H1 (cell line): ENCODE measurements at regions not wholly inside any gene's neighbourhood (a gene's known extent, or its start where the extent isn't known, plus 50 kb on each side); places are given as distances from the start of the nearest gene placed in this dataset.

Source experiments
- CTCF ChIA-PET: fragments of 300-600 bp; sonication (Branson Sonifier 250); formaldehyde crosslinking; loops from one replicate; lab custom pipeline; 2021; ENCODE audit not compliant: partially characterized antibody; lab: Charles Lee
- POLR2A ChIA-PET: fragments of 300-600 bp; sonication (Branson Sonifier 250); formaldehyde crosslinking; loops from one replicate; lab custom pipeline; 2021; ENCODE audit warnings: inconsistent platforms; ENCODE audit not compliant: partially characterized antibody; lab: Charles Lee
- DNase-seq, 2 experiments: peaks; one replicate each; pipeline versions ENCODE4 v3.0.0 to v3.0.0-alpha.2; 2010 to 2022; ENCODE audit warnings: low spot score in 2 of 2, low read depth in 1 of 2, mixed read lengths in 1 of 2
- FAIRE-seq: peaks from 2 replicates; lab custom pipeline; 2011; peaks lifted over from hg19 to GRCh38; lab: Jason Lieb, UNC
- H2AFZ ChIP-seq: 2 replicates; pipeline ENCODE4 v1.8.1; 2012; ENCODE audit warnings: low read length, inconsistent platforms
- H2AK5ac ChIP-seq: 2 replicates; pipeline ENCODE4 v1.6.1; 2013; ENCODE audit warnings: low read depth, low read length
- H2BK120ac ChIP-seq: replicated peaks from 2 replicates; pipeline ENCODE3; 2013; ENCODE audit warnings: low read depth, low read length, inconsistent platforms
- H2BK12ac ChIP-seq: 2 replicates; pipeline ENCODE4 v1.6.1; 2013; ENCODE audit warnings: low read depth, low read length
- H2BK15ac ChIP-seq: 2 replicates; pipeline ENCODE4 v1.6.1; 2013; ENCODE audit warnings: low read length
- H2BK20ac ChIP-seq: 2 replicates; pipeline ENCODE4 v1.6.1; 2013; ENCODE audit warnings: low read length
- H2BK5ac ChIP-seq: 2 replicates; pipeline ENCODE4 v1.6.1; 2013; ENCODE audit warnings: low read depth, low read length
- H3K14ac ChIP-seq: 2 replicates; pipeline ENCODE4 v1.6.1; 2013; ENCODE audit warnings: inconsistent platforms; ENCODE audit not compliant: insufficient read length
- H3K18ac ChIP-seq: 2 replicates; pipeline ENCODE4 v1.6.1; 2013; ENCODE audit warnings: low read length; ENCODE audit errors: extremely low read depth
- H3K23ac ChIP-seq: 2 replicates; pipeline ENCODE4 v1.6.1; 2013; ENCODE audit warnings: inconsistent platforms; ENCODE audit not compliant: insufficient read length
- H3K23me2 ChIP-seq: 2 replicates; pipeline ENCODE4 v1.6.1; 2013; ENCODE audit warnings: low read depth, low read length
- H3K27ac ChIP-seq: 2 replicates; pipeline ENCODE4 v1.6.1; 2011; ENCODE audit warnings: low read depth, low read length, inconsistent platforms
- H3K27me3 ChIP-seq, 4 experiments: replicated peaks in 1 of 4; 1 replicate in 1 of 4; 2 replicates in 3 of 4; pipeline versions ENCODE4 v1.6.1 to v1.8.1; 2011 to 2013; ENCODE audit warnings: low read length in 3 of 4, mild to moderate bottlenecking in 3 of 4, inconsistent platforms in 2 of 4, mixed read lengths in 2 of 4, moderate library complexity in 1 of 4; ENCODE audit not compliant: control insufficient read depth in 3 of 4, insufficient read depth in 3 of 4; ENCODE audit errors: extremely low read depth in 1 of 4
- H3K36me3 ChIP-seq, 4 experiments: 2 replicates each; pipeline versions ENCODE4 v1.6.1 to v1.8.1; 2011 to 2013; ENCODE audit warnings: mild to moderate bottlenecking in 4 of 4, low read length in 3 of 4, moderate library complexity in 2 of 4, control low read depth in 1 of 4, inconsistent platforms in 1 of 4; ENCODE audit not compliant: insufficient read depth in 4 of 4, control insufficient read depth in 2 of 4
- H3K4ac ChIP-seq: replicated peaks from 2 replicates; pipeline ENCODE3; 2013; ENCODE audit warnings: low read length, low read depth, mixed read lengths, inconsistent platforms; ENCODE audit not compliant: insufficient read length
- H3K4me1 ChIP-seq, 4 experiments: replicated peaks in 1 of 4; 1 replicate in 1 of 4; 2 replicates in 3 of 4; pipeline versions ENCODE4 v1.6.1 to v1.8.1; 2011 to 2013; ENCODE audit warnings: low read length in 3 of 4, inconsistent platforms in 2 of 4, mixed read lengths in 1 of 4; ENCODE audit not compliant: insufficient read depth in 4 of 4, control insufficient read depth in 3 of 4
- H3K4me2 ChIP-seq, 2 experiments: 2 replicates each; pipeline versions ENCODE4 v1.6.1 to v1.8.1; 2011 to 2013; ENCODE audit warnings: low read depth in 2 of 2, low read length in 2 of 2, control low read depth in 1 of 2, inconsistent platforms in 1 of 2, mild to moderate bottlenecking in 1 of 2; ENCODE audit not compliant: insufficient read depth in 1 of 2
- H3K4me3 ChIP-seq, 4 experiments: fragments of 200-600, 300-600 bp in 1 of 4; sonication (generic), shearing (Covaris generic), sonication (Bioruptor Twin) in 1 of 4; 2 replicates each; pipeline versions ENCODE4 v1.5.1 to v1.8.1; 2011 to 2016; ENCODE audit warnings: low read length in 4 of 4, low read depth in 3 of 4, control low read depth in 2 of 4, inconsistent platforms in 2 of 4, mild to moderate bottlenecking in 2 of 4, mixed read lengths in 1 of 4, moderate library complexity in 1 of 4; ENCODE audit not compliant: insufficient read depth in 2 of 4; ENCODE audit errors: extremely low read depth in 1 of 4
- H3K56ac ChIP-seq: replicated peaks from 2 replicates; pipeline ENCODE3; 2013; ENCODE audit warnings: low read depth, mild to moderate bottlenecking, mixed read lengths, low read length, inconsistent platforms; ENCODE audit not compliant: insufficient read length
- H3K79me1 ChIP-seq: 2 replicates; pipeline ENCODE4 v1.6.1; 2013; ENCODE audit warnings: low read depth, low read length, control low read depth
- H3K79me2 ChIP-seq, 2 experiments: 2 replicates each; pipeline versions ENCODE4 v1.6.1 to v1.8.1; 2012 to 2013; ENCODE audit warnings: low read length in 2 of 2, mild to moderate bottlenecking in 2 of 2, inconsistent platforms in 1 of 2; ENCODE audit not compliant: insufficient read depth in 2 of 2, control insufficient read depth in 1 of 2
- H3K9ac ChIP-seq, 4 experiments: replicated peaks in 1 of 4; 1 replicate in 1 of 4; 2 replicates in 3 of 4; pipeline versions ENCODE4 v1.6.1 to v1.8.1; 2011 to 2013; ENCODE audit warnings: low read depth in 3 of 4, low read length in 3 of 4, control low read depth in 2 of 4, mild to moderate bottlenecking in 2 of 4, moderate library complexity in 2 of 4, inconsistent platforms in 1 of 4; ENCODE audit errors: extremely low read depth in 1 of 4
- H3K9me3 ChIP-seq, 2 experiments: 2 replicates each; pipeline versions ENCODE4 v1.6.1 to v1.8.1; 2012 to 2013; ENCODE audit warnings: mild to moderate bottlenecking in 2 of 2, moderate library complexity in 2 of 2, control low read depth in 1 of 2, inconsistent platforms in 1 of 2, low read depth in 1 of 2, low read length in 1 of 2, mixed read lengths in 1 of 2; ENCODE audit not compliant: insufficient read depth in 2 of 2
- H4K20me1 ChIP-seq, 2 experiments: replicated peaks in 1 of 2; 2 replicates each; pipeline versions ENCODE3 to v1.8.1; 2011 to 2013; ENCODE audit warnings: inconsistent platforms in 2 of 2, low read length in 2 of 2, mild to moderate bottlenecking in 1 of 2; ENCODE audit not compliant: insufficient read depth in 2 of 2, control insufficient read depth in 1 of 2
- H4K5ac ChIP-seq: 2 replicates; pipeline ENCODE4 v1.6.1; 2013; ENCODE audit warnings: low read length, low read depth, mixed read lengths, inconsistent platforms; ENCODE audit not compliant: insufficient read length
- H4K8ac ChIP-seq: 2 replicates; pipeline ENCODE4 v1.8.0; 2013; ENCODE audit warnings: mild to moderate bottlenecking, moderate library complexity, low read length, inconsistent platforms; ENCODE audit not compliant: insufficient read depth; ENCODE audit errors: extremely low read depth
- H4K91ac ChIP-seq: replicated peaks from 2 replicates; pipeline ENCODE3; 2013; ENCODE audit warnings: low read length, mixed read lengths, inconsistent platforms; ENCODE audit not compliant: insufficient read length
- RAD21 ChIP-seq, 2 experiments: IDR thresholded peaks in 1 of 2; conservative IDR thresholded peaks in 1 of 2; 2 replicates each; pipeline ENCODE4 v1.6.1; 2011; ENCODE audit warnings: low read depth in 2 of 2, low read length in 2 of 2, improper control_type of control experiment in 1 of 2, inconsistent platforms in 1 of 2, mild to moderate bottlenecking in 1 of 2, moderate library complexity in 1 of 2
- WGBS, 2 experiments: shearing (Covaris generic) in 1 of 2; methylation state at CpG; one replicate each; pipeline versions ENCODE4 v1.1.6 to v1.1.7; 2013 to 2015; ENCODE audit warnings: low lambda C conversion rate in 2 of 2, mixed read lengths in 2 of 2, inconsistent platforms in 1 of 2, low coverage in 1 of 2, missing lambda C conversion rate in 1 of 2; ENCODE audit not compliant: insufficient replicate concordance in 2 of 2, insufficient coverage in 1 of 2, insufficient read length in 1 of 2; ENCODE audit errors: extremely low coverage in 1 of 2, missing lambda C conversion rate in 1 of 2; 5-methylcytosine and 5-hydroxymethylcytosine counted together
- TF ChIP-seq, protein P1 (sequence below), 3 experiments: IDR thresholded peaks; 1 replicate in 2 of 3; 2 replicates in 1 of 3; pipeline versions ENCODE4 v1.5.1 to v1.6.1; 2011; ENCODE audit warnings: low read length in 3 of 3, mild to moderate bottlenecking in 3 of 3, inconsistent platforms in 2 of 3, low read depth in 1 of 3, moderate library complexity in 1 of 3; ENCODE audit not compliant: insufficient read depth in 1 of 3; ENCODE audit errors: control extremely low read depth in 1 of 3

DNA sequence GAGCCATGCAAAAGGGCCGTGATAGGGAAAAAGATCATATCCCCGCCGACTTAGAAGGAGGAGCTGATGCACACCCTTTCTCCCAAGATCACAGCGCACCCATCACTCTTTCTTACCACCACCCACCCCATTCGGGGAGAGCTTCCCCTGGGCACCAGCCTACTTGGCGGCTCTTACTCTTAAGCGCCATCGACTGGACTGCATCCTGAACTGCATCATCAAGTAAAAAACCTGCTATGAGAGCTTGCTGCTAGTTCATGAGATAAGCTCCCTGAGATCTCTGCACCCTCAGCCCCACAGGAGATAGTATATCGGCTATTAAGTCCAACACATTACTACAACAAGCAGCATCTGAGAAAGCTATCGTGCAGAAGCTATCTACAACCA, 125.1 kb downstream of the BARHL2 start:
- no peak overlapping the region for H3K56ac ChIP-seq
- ChIA-PET CTCF (interaction anchor here (0.6 to 1.9 kb wide), 45 partner anchors 9 to 606 kb away, joined by 3 to 22 read pairs (median 4); no protein-coding TSS in a partner anchor), POLR2A (no interaction called here)
- H4K8ac ChIP-seq: no peak overlapping the region
- no peak overlapping the region for H2BK20ac ChIP-seq
- no peak overlapping the region for H3K4me3 ChIP-seq
- WGBS, 2 experiments: 51% methylated on average over 10 of the region's 10 CpGs; no CpG with 5 or more reads in 1 of the 2 experiments
- no peaks in the 10 kb centered on the region for H3K79me1 ChIP-seq
- H4K5ac ChIP-seq: no peak overlapping the region
- H3K9ac ChIP-seq: no peak overlapping the region; a peak in 1 of 7 replicates
- FAIRE-seq (peak; percentile 91), DNase-seq (peak; percentile 41 to 72)
- H3K9me3 ChIP-seq: peaks cover 0 to 6% of the 10 kb centered on the region in 2 experiments; a peak in 3 of 4 replicates
- no peak overlapping the region for H2BK5ac ChIP-seq
- no peak overlapping the region for H2BK15ac ChIP-seq
- no peak overlapping the region for H3K4ac ChIP-seq
- H4K91ac ChIP-seq: no peak overlapping the region
- H2BK120ac ChIP-seq: no peak overlapping the region
- H3K27me3 ChIP-seq: no peaks in the 10 kb centered on the region
- no peak overlapping the region for H3K18ac ChIP-seq
- no peaks in the 10 kb centered on the region for H4K20me1 ChIP-seq
- no peaks in the 10 kb centered on the region for H3K36me3 ChIP-seq
- H3K23ac ChIP-seq: no peak overlapping the region
- no peak overlapping the region for H2BK12ac ChIP-seq
- no peaks in the 10 kb centered on the region for H3K23me2 ChIP-seq
- no peak overlapping the region for H3K4me2 ChIP-seq
- H3K79me2 ChIP-seq: no peaks in the 10 kb centered on the region
- H3K14ac ChIP-seq: no peak overlapping the region
- no peak overlapping the region for H2AFZ ChIP-seq
- no peak overlapping the region for H2AK5ac ChIP-seq
- no peak overlapping the region for H3K27ac ChIP-seq
- H3K4me1 ChIP-seq: no peaks in the 10 kb centered on the region
- TF ChIP-seq RAD21 (IDR thresholded peaks at IDR 0.05 in 1 of 2, conservative IDR thresholded peaks at IDR 0.05 in 1 of 2; ENCODE audit: low read depth in 2 of 2, low read length in 2 of 2): peak; percentile 77 to 82
- TF ChIP-seq, protein P1, sequence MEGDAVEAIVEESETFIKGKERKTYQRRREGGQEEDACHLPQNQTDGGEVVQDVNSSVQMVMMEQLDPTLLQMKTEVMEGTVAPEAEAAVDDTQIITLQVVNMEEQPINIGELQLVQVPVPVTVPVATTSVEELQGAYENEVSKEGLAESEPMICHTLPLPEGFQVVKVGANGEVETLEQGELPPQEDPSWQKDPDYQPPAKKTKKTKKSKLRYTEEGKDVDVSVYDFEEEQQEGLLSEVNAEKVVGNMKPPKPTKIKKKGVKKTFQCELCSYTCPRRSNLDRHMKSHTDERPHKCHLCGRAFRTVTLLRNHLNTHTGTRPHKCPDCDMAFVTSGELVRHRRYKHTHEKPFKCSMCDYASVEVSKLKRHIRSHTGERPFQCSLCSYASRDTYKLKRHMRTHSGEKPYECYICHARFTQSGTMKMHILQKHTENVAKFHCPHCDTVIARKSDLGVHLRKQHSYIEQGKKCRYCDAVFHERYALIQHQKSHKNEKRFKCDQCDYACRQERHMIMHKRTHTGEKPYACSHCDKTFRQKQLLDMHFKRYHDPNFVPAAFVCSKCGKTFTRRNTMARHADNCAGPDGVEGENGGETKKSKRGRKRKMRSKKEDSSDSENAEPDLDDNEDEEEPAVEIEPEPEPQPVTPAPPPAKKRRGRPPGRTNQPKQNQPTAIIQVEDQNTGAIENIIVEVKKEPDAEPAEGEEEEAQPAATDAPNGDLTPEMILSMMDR (IDR thresholded peaks at IDR 0.05; ENCODE audit: control extremely low read depth in 1 of 3, insufficient read depth in 1 of 3, low read depth in 1 of 3, low read length in 3 of 3): peak; percentile 53 to 76 (median 75)
